ENCODE measurements at regions not wholly inside any gene's neighbourhood (a gene's known extent, or its start where the extent isn't known, plus 50 kb on each side); places are given as distances from the start of the nearest gene placed in this dataset.
"Not testable (repeated sequence)": the region's sequence is repeated elsewhere in the genome, so short reads cannot be mapped to it uniquely, and the experiment has no call there.

GRCh38 chr20:22524393-22525015 lies 59.9 kb downstream of the FOXA2 start:
- H3K27me3 ChIP-seq, result peaks cover 0 to 4% of the 10 kb centered on the region in 2 donors
- TF ChIP-seq POLR2A (IDR thresholded peaks at IDR 0.05) (no peak), CTCF (IDR thresholded peaks at IDR 0.05) (no peak), POLR2AphosphoS5 (IDR thresholded peaks at IDR 0.05) (no peak)
- DNase-seq (ENCODE audit: low spot score in 2 of 2), result no peak
- no peaks in the 10 kb centered on the region for H3K36me3 ChIP-seq
- H3K4me1 ChIP-seq, result no peaks in the 10 kb centered on the region
- no peak overlapping the region for H3K27ac ChIP-seq
- intact Hi-C loops (cut with DNase I; ENCODE audit: low total_unique reads), result no loop called here
- H3K9me3 ChIP-seq, result no peaks in the 10 kb centered on the region
- H3K4me3 ChIP-seq, result no peak overlapping the region

GRCh38 chr20:22523499-22524392 lies 60.6 kb downstream of the FOXA2 start:
- no peaks in the 10 kb centered on the region for H3K36me3 ChIP-seq
- no peak for DNase-seq (ENCODE audit: low spot score in 2 of 2)
- no peak overlapping the region for H3K27ac ChIP-seq
- H3K9me3 ChIP-seq, result no peaks in the 10 kb centered on the region
- TF ChIP-seq POLR2A (IDR thresholded peaks at IDR 0.05), result no peak
- TF ChIP-seq POLR2AphosphoS5 (IDR thresholded peaks at IDR 0.05), result no peak
- no peak for TF ChIP-seq CTCF (IDR thresholded peaks at IDR 0.05)
- no peak overlapping the region for H3K4me3 ChIP-seq
- H3K4me1 ChIP-seq, result no peaks in the 10 kb centered on the region
- intact Hi-C loops (cut with DNase I; ENCODE audit: low total_unique reads), result no loop called here
- H3K27me3 ChIP-seq, result peaks cover 0 to 4% of the 10 kb centered on the region in 2 donors

- TF ChIP-seq CTCF (IDR thresholded peaks at IDR 0.05) (no peak), POLR2AphosphoS5 (IDR thresholded peaks at IDR 0.05) (no peak), POLR2A (IDR thresholded peaks at IDR 0.05) (no peak)
- no peak for DNase-seq (ENCODE audit: low spot score in 2 of 2)
- no peaks in the 10 kb centered on the region for H3K4me1 ChIP-seq
- H3K27ac ChIP-seq, result no peak overlapping the region
- H3K36me3 ChIP-seq, result no peaks in the 10 kb centered on the region
- intact Hi-C loops (cut with DNase I; ENCODE audit: low total_unique reads), result no loop called here
- H3K4me3 ChIP-seq, result no peak overlapping the region
- peaks cover 0 to 4% of the 10 kb centered on the region in 2 donors for H3K27me3 ChIP-seq
- no peaks in the 10 kb centered on the region for H3K9me3 ChIP-seq
Observed at GRCh38 chr20:22523128-22523498, 61.3 kb downstream of the FOXA2 start.

DNA sequence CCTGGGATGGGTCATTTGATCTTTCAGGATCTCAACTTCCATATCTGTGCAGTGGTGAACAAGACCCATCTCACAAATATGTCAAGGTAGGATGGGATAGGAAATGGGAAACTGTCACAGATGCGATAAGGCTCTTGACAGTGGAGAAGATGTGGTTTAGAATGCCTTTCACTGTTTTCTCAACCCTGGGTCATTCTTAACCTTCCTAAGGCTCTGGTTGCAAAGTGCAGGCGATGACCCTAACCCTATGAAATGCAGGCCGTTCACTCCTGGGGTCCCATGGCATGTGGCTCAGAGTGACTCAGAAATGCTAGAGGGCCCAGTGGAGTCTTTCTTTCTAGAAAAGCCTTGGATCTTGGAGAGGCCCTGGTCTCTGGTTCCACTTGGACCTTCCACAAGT lies 61.7 kb downstream of the FOXA2 start:
- intact Hi-C loops (cut with DNase I; ENCODE audit: low total_unique reads), result no loop called here
- H3K27me3 ChIP-seq, result peaks cover 0 to 4% of the 10 kb centered on the region in 2 donors
- DNase-seq (ENCODE audit: low spot score in 2 of 2), result no peak
- no peaks in the 10 kb centered on the region for H3K36me3 ChIP-seq
- H3K9me3 ChIP-seq, result no peaks in the 10 kb centered on the region
- no peak overlapping the region for H3K27ac ChIP-seq
- no peak overlapping the region for H3K4me3 ChIP-seq
- TF ChIP-seq POLR2AphosphoS5 (IDR thresholded peaks at IDR 0.05) (no peak), CTCF (IDR thresholded peaks at IDR 0.05) (no peak), POLR2A (IDR thresholded peaks at IDR 0.05) (no peak)
- H3K4me1 ChIP-seq, result no peaks in the 10 kb centered on the region

GRCh38 chr20:22521940-22522339 lies 62.4 kb downstream of the FOXA2 start:
- H3K4me3 ChIP-seq; H3K36me3 ChIP-seq; DNase-seq (ENCODE audit: low spot score in 2 of 2); H3K27ac ChIP-seq; intact Hi-C loops (cut with DNase I; ENCODE audit: low total_unique reads); H3K9me3 ChIP-seq; H3K27me3 ChIP-seq; H3K4me1 ChIP-seq: not testable (repeated sequence)

Measured in breast epithelium (tissue), 4 donors.